GM23248 (cell line): ENCODE measurements at regions not wholly inside any gene's neighbourhood (a gene's known extent, or its start where the extent isn't known, plus 50 kb on each side); places are given as distances from the start of the nearest gene placed in this dataset.
"Not testable (repeated sequence)": the region's sequence is repeated elsewhere in the genome, so short reads cannot be mapped to it uniquely, and the experiment has no call there.

Experiments
- EZH2 ChIP-seq: fragments of 200-600 bp; sonication (generic); IDR thresholded peaks from 2 replicates; pipeline ENCODE4 v1.6.1; 2018; ENCODE audit warnings: antibody characterized with exemption, mild to moderate bottlenecking; ENCODE audit not compliant: insufficient read depth, poor library complexity, severe bottlenecking
- EZH2phosphoT487 ChIP-seq: fragments of 200-600 bp; sonication (generic); IDR thresholded peaks from 2 replicates; pipeline ENCODE4 v1.6.1; 2018; ENCODE audit warnings: antibody characterized with exemption, moderate library complexity, mild to moderate bottlenecking, low read depth; ENCODE audit not compliant: insufficient read depth

DNA sequence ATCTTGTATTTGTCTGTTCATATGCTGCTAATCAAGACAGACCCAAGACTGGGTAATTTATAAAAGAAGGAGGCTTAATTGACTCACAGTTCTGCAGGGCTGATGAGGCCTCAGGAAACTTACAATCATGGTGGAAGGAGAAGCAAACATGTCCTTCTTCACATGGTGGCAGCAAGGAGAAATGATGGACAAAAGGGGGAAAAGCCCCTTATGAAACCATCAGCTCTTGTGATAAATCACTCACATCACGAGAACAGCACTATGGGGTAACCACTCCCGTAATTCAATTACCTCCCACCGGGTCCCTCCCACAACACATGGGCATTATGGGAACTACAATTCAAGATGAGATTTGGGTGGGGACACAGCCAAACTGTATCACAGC, 117.0 kb downstream of the TTC6 start:
- not testable (repeated sequence) for TF ChIP-seq EZH2, EZH2phosphoT487
